NCI-H524 (cell line): ENCODE measurements at regions not wholly inside any gene's neighbourhood (a gene's known extent, or its start where the extent isn't known, plus 50 kb on each side); places are given as distances from the start of the nearest gene placed in this dataset.

Experiments used
- DNase-seq, 2 experiments: peaks; one replicate each; lab custom pipeline; 2025; lab: John Stamatoyannopoulos, UW

DNA sequence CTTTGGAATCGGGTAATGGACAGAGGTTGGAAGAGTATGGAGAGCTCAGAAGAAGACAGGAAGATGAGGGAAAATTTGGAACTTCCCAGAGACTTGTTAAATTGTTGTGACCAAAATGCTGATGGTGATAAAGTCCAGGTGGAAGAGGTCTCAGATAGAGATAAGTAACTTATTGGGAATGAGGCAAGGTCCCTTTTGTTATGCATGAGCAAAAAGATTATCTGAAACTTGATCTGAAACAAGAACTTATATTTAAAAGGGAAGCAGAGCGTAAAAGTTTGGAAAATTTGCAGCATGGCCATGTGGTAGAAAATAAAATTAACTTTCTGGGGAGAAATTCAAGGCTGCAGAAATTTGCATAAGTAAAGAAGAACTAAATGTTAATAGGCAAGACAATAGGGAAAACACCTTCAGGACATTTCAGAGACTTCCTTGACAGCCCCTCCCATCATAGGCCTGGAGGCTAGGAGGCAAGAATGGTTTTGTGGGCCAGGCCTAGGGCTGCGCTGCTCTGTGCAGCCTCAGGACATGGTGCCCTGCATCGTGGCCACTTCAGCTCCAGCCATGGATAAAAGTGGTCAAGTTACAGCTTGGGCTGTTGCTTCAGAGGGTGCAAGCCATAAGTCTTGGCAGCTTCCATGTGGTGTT, 425.7 kb upstream of the PRICKLE1 start:
- DNase-seq = no peak

DNA sequence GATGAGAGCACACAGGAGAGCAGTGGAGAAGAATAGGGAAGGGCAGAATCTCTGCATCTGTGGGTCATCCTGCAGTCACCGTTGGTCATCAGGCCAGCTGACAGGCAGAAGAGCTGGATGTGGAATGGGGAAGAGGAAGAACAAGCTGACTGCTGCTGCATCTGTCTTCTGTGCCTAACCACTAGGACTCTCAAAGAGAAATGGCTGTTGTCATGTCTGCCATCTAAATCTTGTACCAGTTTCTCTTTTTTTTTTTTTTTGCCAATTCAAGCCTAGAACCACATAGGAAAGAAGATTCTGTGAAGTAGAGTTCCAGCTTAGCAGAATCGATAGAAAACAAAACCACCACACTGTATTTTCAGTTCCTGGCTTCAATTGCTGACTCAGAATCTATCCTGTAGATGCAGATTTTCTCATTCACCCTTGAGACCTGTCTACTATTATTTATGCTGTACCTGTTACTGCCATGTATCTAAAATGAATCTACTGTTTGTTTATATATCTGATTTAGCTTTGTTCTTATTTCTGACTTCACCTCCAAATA, 421.9 kb upstream of the PRICKLE1 start:
- DNase-seq = no peak

DNA sequence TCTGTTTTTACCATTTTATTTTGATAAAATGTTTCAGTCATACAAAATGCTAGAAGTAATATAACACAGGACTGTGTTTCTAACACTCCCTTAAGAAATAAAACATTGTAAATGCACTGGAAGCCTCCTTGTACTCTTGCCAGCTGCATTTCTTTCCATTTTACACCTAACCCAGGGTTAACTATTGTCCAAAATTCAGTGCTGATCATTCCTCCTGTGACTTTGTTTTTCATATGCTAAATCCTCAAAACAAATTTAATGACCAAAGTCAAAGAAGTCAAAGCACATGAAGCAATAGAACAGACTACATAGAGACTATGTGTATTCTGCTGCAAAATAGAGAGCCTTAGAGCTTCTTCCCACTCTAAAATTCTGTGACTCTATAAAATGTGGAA, 420.3 kb upstream of the PRICKLE1 start:
- no peak for DNase-seq

DNA sequence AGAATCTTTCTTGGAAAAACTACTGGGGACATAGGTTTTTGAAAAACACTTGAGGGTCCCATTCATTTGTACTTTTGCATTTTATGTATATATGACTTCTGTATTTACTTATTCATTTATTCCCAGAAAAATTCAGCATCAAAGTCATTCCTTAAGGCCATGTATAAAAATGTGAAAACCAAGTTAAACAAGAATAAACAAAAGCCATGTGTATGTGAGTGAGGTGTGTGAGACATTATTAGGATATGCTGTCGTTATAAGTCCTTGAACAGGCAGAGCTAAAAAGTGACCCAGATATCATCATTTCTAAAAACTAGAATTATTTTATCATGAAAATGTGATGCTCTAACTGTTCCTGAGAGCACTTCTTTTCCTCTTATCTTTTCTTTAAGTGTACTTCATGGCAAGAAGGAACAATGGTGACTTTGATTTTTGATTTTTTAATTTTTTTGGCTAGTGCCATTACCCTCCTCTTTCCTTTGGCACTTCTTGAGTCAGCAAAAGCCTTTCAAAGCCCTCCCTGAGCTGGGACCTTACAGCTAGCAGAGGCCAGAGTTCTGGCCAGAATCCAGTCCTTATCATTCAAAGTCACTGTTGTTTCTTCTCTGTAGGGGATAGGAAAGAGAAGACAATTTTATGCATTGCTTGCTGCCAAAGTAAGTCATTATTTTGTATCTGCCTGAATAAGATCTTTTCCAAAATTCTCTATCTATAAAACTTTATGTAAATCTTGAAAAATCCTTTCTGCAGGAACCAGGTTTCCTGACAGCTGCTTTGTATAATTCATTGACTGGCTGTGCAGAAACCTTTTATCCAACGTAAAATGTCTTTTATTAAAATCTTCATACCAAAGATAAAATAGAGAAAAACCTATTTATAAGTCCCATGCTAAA, 419.7 kb upstream of the PRICKLE1 start:
- no peak for DNase-seq

DNA sequence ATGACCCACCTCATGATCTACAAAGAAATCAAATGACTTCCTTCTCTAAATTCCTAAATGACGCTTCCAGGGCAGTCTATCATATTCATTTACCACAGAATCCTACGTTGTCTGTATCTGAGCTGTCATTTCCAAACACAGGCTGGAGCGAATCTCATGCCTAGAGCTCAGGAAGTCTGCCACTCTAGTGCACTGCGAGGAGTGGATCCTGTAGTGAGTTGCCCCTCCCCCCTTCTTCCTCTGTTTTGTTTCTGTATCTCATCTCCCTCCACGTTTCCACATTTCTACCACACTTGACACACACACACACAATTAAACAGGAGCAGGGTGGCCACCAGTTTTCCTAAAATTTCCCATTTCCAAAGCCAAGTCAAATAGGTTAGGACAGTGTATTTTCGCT, 415.4 kb upstream of the PRICKLE1 start:
- DNase-seq = no peak

DNA sequence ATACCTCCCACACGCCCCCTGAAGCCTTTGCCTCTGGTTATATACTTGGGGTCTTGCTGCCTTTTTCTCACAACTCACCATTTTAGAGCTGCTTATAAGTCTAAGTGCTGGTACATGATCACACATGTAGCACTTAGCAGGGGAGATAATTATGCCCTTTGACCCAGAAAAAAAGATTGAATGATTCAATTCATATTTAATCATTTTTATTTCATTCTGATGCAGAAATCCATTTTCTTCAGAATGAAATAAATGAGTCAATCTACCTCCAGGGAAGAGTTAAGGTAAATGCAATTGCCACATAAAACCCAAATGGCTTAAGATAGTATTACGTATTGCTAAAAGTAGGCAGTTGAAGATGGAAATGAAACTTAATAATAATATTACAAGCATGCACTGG, 414.6 kb upstream of the PRICKLE1 start:
- DNase-seq = no peak

DNA sequence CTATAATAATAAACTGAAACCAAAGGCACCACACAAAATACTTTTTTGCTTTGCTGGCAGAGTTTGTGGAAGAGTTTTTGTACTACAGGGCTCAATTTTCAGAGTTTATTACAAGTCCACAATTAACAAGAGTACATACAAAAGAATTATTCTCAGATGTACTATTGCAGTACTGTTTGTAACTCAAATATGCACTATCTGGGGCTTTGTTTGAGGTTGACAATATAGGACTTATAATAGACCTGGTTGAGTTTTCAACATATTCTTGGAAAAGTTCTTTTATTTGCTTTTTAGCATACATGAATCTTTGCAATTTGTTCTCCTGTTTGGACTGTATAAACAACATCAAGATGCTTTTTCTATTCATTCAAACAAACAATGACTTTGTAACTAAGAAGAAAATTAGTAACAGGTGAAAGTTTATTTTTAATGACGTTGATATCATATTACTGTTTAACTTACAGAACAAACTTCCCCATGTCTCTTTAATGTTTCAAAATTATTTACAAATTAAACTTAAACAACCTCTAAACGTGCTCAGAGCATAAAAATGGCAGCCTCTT, 407.4 kb upstream of the PRICKLE1 start:
- no peak for DNase-seq

DNA sequence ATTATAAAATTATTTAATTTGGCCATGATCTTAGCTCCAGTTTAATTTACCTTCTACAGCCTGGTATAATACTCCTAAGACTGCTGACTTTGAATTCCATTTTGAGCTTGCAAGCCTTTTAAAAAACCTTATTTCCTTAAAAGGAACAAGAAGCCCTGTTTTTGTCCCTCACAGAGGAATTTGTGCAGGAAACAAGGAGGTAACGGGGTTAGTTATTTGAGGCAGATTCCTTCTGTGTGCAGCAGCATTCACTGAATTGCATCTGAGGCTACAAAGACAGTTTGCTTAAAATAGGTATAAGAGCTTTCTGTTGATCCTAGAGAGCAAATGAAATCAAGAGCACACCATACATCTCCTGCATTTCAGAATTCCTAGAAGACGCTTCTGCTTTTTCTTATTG, 403.3 kb upstream of the PRICKLE1 start:
- no peak for DNase-seq

DNA sequence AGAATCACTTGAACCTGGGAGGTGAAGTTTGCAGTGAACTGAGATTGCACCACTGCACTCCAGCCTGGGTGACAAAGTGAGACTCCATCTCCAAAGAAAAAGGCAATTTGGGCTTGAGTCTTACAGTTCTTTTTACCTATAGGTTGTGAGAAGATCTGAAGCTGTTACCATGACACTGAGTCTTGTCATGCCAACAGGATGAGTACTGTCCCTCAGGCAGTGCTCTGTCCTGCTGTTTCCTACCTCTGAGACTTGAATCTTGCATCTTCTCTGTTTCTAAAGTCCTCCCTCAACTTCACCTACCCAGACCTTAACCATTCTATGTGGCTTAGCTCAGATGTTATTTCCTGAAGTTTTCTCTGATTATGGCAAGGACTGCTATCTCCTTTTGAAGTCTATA, 400.8 kb upstream of the PRICKLE1 start:
- DNase-seq = no peak

DNA sequence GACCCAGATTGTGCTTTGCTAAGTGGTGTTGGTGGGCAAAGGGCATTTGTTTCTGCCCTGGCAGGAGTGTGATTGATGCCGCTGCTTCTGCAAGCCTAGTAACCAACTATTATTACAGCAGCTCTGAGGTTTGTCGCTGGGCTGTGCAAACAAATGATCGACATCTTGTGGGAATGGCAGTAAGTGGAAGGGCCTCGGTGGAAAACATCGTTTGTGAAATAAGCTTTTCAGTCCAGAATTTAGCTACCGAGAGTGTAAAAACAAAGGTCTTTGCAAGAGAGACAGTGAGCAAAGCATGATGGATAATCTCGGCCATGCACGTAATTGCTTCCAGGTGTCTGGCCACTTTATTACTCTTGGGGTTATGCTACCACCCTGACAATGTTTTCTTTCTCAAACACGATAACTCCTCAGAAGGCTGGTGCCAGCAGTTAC, 397.7 kb upstream of the PRICKLE1 start:
- no peak for DNase-seq

DNA sequence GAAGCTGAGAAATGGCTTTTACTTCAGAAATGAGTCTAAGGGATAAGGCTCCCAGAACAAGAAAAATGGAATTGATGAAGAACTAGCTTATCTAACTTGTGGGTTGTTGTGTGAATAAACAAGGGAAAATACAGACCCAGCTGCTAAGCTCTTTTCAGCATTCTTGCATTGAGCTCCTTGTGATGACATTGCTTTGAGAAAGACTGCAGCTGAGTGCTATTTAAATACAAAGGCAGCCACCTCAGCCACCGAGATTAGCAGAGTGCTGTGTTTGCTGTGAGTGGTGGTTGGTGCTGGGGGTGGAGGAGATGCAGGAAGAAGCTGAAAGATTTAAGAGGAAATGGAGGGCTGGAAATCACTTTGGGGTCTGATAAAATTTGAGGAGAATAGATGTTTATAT, 396.0 kb upstream of the PRICKLE1 start:
- DNase-seq = no peak

DNA sequence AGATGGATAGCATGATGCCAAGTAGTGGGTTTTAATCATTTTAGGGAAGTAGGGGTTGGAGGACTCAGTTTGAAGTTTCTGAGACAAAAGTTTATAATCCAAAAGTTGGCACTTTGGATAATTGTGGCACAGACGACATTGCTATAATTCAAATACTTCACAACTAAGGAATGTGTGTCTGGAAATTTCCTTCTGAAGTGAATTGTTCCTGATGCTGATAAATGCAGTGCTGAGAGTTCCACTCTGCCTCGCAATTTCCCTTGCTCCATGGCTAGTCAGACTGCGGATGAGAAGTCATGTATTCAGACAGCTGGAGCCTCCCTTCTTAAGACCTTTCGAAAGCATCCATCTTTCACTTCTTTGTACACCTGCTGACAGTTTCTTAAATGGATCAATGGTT, 393.3 kb upstream of the PRICKLE1 start:
- no peak for DNase-seq

DNA sequence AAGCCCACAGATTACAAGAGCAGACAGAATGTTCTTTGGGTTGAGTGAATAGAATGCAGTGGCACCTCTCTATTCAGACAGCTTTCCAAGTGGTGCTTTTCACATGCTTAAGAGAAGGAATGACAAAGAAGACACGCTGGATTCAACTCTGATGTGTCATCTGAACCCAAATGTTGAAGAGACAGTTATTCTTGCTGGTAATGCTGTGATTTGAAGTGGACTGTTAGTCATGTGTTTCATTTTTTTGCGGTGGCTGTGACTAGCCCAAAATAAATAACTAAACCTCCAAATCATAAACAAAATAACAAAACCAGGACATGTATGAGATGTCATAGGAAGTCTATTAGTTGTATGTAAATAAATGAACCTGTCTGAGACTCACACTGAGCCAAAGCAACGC, 391.8 kb upstream of the PRICKLE1 start:
- no peak for DNase-seq

DNA sequence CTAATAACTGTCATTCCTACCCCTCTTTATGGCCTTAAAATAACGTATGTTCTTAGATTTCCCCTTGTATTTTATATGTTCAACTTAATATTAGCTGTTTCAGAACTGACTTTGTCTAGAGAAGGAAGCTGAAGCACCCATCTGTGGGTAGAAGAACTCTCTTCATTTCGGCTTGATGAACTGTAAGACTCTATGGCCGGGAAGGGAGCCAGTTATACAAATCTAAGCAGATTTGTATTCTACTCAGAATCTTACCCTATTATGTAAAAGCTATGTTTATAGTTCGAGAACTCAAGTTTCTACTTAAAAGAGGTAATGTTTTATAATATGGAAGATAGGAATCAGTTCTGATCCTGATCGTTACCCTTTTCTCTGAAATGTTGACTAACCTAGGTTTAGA, 390.9 kb upstream of the PRICKLE1 start:
- DNase-seq = no peak

DNA sequence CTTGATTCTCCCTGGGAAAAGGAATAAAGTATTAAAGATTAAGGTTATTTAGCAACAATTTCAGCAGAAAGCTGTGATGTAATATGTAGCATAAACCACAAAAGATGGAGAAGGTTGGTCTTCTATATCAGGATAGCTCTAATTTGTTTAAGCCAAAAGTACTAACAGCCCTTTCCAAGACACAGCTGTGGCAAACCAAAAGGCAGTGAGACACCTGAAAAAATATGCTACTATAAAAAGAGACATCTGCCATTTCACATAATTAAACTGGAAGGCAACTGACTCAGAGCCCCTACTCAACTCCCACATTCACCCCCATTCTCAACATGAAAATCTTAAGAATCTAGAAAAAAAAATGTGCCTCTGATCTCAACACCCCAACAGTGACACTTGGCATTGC, 390.2 kb upstream of the PRICKLE1 start:
- no peak for DNase-seq

DNA sequence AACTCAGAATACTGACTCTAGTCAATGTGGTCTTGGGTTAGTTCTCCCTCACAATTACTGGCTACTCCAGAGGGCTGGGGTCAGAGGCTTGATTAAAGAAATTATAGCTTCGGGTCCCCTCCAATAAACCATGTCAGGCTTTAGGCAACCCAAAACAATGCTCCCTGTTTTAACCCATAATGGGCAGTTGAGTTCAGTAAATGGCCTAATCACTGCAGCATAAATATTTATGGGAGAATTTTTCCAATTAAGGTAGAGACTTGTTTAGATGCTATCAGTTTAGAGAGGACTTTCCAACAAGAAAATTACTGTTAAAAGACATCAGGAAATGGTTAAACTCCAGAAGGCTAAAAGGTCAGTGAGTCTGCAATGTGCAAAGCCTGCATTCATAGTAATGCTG, 389.2 kb upstream of the PRICKLE1 start:
- DNase-seq = no peak

DNA sequence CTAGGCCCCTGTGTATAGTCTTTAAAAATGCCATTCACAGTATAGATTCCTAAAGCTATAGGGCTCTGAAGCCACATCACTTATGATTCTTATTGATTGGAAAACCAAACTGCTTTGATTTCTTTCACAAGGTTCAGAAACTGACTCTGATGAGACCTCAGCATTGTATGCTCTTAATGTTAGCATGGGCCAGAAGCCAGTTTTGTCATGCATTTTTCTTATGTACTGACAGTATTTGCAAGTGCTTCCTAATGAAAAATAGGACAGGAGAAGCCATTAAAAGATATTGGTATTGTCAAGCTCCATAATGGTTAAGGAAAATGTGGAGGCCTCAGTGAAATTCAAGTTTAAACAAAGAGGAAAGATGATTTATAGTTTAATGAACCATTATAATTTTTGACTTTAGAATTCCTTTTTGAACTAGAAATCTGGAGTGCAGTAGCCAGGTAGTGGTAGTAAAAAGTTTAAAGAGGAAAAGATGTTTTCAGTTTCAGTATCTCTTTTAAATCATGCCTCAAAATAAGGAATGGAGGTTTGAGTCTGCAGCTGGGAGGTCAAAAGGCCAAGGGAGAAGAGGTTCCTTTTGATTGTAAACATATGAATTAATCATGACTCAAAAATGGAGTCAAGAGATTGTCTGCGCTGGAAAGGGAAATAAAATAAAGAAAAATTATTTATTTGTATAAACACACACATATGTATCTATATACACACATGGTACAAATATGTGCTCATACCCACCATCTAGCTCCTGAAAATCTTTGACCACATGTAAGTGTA, 388.1 kb upstream of the PRICKLE1 start:
- no peak for DNase-seq

DNA sequence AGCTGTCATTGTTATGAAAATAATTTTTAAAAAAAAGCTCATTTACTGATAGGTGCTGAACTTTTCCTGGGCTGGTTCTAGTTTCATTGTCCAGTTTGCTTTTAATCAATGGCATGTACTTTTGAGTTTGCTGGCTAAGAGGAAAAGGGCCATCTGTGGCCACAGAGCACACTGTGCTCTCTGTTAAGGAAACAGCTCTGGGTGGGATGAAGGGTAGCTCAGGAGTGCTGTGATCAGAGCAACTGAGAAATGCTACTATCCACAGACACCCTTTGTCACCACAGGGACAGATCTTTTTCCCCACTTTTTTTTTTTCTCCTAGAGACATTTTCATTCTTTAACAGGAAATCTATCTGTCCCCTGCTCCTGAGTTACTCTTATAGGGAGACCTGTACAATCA, 387.1 kb upstream of the PRICKLE1 start:
- DNase-seq = no peak

DNA sequence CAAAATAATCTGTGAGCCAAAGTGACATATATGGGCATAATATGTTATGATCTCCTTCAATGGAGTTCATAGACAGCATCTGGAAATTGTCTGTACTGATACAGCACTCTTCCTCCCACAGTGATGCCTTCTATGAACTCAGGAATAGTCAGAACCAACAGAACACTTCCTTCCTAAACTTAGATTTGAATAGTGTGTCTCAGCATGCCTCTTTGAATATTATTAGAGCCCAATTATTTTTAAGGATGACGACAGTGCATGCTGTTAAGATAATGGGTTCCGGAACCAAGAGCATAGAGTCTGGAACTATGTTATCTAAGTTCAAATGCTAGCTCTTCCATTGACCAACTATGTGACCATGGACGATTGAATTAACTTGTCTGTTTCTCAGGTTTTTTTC, 386.6 kb upstream of the PRICKLE1 start:
- DNase-seq = no peak

DNA sequence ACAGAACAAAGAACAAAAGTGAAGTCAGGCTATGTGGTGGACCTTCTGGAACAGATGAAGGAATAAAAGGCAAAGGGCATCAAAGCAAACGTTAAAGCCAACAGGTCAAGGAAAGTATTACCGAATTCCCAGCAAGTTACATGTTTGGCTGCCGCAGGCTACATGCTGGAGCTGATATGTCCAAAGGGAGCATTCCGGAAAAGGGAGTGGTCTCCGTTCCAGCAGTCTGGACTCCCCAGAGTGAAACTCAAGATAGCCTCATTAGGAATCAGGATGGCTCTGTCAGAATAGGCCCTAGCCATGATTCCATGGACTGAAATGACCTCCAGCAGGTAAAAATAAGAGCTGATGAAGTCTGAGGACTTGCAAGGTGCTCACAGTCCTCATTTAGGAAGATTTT, 379.8 kb upstream of the PRICKLE1 start:
- DNase-seq = no peak

DNA sequence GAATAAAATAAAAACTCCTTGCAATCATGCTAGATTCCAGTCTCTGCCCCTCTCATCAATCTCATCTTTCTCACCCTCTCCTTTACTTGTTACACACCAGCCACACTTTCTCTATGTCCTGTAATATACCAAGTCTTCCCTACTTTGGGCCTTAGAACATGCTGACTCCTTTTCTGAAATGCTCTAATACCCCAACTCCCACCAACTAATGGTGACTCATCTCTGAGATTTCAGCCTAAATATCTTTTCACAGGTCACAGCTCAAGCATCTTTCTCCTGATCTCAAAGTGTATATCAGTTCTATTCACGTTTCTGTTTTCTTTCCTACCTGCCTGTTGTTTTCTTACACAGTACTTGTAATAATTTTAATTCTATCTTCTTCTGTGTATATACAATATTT, 378.9 kb upstream of the PRICKLE1 start:
- DNase-seq = no peak

DNA sequence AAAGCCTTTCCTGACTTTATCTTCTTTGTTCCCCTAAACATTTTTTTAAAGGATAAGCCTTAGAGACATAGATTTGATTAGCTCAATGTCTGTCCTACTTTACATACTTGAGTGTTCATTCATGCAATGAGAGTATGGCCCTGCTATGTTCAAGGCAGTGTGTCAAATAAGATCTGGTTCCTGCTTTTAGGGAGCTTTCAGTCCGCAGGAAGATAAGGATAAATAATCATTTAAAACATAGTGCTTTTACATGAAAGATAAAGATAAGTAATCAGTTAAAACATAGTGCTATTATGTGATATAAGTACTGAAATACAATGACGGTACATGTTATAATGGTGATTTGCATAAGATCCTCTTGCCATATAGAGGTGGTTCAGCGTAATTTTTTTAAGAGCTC, 378.3 kb upstream of the PRICKLE1 start:
- DNase-seq = no peak
